IPS-15b (cell line): ENCODE measurements at regions not wholly inside any gene's neighbourhood (a gene's known extent, or its start where the extent isn't known, plus 50 kb on each side); places are given as distances from the start of the nearest gene placed in this dataset.

Experiments
- H3K27me3 ChIP-seq: one replicate; pipeline ENCODE4 v1.6.1; 2013; ENCODE audit warnings: low read length; ENCODE audit not compliant: control insufficient read depth, insufficient read depth
- H3K36me3 ChIP-seq: one replicate; pipeline ENCODE4 v1.6.1; 2013; ENCODE audit warnings: low read length; ENCODE audit not compliant: control insufficient read depth, insufficient read depth
- H3K4me1 ChIP-seq: one replicate; pipeline ENCODE4 v1.6.1; 2013; ENCODE audit warnings: mild to moderate bottlenecking, low read length; ENCODE audit not compliant: control insufficient read depth, insufficient read depth
- H3K4me3 ChIP-seq: one replicate; pipeline ENCODE4 v1.5.1; 2013; ENCODE audit warnings: low read depth, low read length
- H3K9ac ChIP-seq: one replicate; pipeline ENCODE4 v1.6.1; 2013; ENCODE audit warnings: low read depth, mild to moderate bottlenecking, low read length
- H3K9me3 ChIP-seq: one replicate; pipeline ENCODE4 v1.6.1; 2013; ENCODE audit warnings: mild to moderate bottlenecking, low read length; ENCODE audit not compliant: control insufficient read depth, insufficient read depth

DNA sequence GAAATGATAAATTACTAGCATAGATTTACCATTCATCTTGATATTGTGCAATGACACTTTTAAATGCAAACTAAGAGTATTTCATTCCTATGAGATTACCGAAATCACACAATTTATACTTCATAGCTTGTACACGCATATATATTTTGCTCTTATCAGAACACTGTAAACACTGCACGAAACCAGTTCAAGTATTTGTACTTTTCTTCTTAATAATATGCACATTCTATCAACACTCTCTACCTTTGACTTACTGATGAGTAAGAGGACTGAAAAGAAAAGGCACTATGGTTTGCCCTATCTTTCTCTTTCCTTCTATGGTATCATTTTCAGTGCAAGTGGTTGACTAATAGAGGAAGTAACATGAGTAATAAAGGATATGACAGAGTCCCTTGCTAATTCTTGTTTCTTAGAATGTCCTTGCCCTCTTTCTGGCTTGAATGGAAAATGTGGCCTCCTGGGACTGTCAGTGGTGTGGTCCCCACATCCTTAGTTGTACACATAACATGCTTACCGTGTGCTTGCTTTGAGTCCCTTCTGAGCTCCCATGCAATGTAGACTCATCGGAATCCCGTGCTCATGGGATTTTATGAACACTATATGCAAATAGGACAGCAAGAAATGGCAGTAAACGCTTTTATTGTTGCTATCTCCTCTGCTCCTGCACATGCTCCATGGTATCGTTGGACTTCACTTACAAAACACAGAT lies 363.5 kb upstream of the TNP1 start:
- H3K9me3 ChIP-seq, result no peaks in the 10 kb centered on the region
- H3K4me3 ChIP-seq, result no peak overlapping the region
- H3K4me1 ChIP-seq, result no peaks in the 10 kb centered on the region
- no peak overlapping the region for H3K9ac ChIP-seq
- no peaks in the 10 kb centered on the region for H3K27me3 ChIP-seq
- no peaks in the 10 kb centered on the region for H3K36me3 ChIP-seq

DNA sequence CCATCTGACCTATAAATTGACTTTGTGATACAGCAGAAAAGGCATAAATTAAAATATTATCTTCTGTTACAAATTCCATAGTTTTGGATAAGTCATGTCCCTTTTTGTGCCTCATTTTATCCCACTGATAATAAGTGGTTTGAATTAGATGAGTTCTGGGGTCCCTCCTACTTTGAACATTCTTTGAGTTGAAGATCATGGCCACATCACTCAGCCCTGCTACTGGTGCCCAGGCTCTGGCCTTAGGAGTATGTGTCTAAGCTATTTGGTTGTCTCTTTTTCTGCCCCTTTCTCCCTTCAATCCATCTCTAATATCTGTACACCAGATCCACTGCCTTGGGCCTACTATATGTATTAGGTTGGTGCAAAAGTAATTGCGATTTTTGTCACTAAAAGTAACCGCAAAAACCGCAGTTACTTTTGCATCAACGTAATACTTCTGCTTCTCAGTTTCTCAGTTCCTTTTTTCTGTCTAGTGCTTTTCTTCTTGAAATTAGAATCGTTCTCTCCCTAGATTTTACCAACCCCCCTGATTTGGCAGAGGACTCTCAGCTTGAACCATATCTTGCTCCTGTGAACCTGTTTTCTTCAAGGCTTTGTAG lies 362.5 kb upstream of the TNP1 start:
- no peaks in the 10 kb centered on the region for H3K9me3 ChIP-seq
- H3K9ac ChIP-seq, result no peak overlapping the region
- H3K27me3 ChIP-seq, result no peaks in the 10 kb centered on the region
- H3K4me3 ChIP-seq, result no peak overlapping the region
- no peaks in the 10 kb centered on the region for H3K4me1 ChIP-seq
- no peaks in the 10 kb centered on the region for H3K36me3 ChIP-seq

GRCh38 chr2:217220228-217221013 lies 360.6 kb upstream of the TNP1 start:
- Histone ChIP-seq H3K4me3 (no peak overlapping the region), H3K4me1 (no peaks in the 10 kb centered on the region), H3K9ac (no peak overlapping the region), H3K9me3 (no peaks in the 10 kb centered on the region), H3K27me3 (peaks cover 2% of the 10 kb centered on the region), H3K36me3 (no peaks in the 10 kb centered on the region)

GRCh38 chr2:217219164-217219520 lies 359.3 kb upstream of the TNP1 start:
- H3K36me3 ChIP-seq, result no peaks in the 10 kb centered on the region
- no peaks in the 10 kb centered on the region for H3K9me3 ChIP-seq
- H3K4me1 ChIP-seq, result no peaks in the 10 kb centered on the region
- peaks cover 2% of the 10 kb centered on the region for H3K27me3 ChIP-seq
- H3K9ac ChIP-seq, result no peak overlapping the region
- no peak overlapping the region for H3K4me3 ChIP-seq

- Histone ChIP-seq H3K4me1 (no peaks in the 10 kb centered on the region), H3K27me3 (peaks cover 2% of the 10 kb centered on the region), H3K9me3 (no peaks in the 10 kb centered on the region), H3K36me3 (no peaks in the 10 kb centered on the region), H3K4me3 (no peak overlapping the region), H3K9ac (no peak overlapping the region)
Measured at GRCh38 chr2:217218269-217219163, 358.7 kb upstream of the TNP1 start.

- no peak overlapping the region for H3K4me3 ChIP-seq
- no peaks in the 10 kb centered on the region for H3K4me1 ChIP-seq
- H3K9ac ChIP-seq, result no peak overlapping the region
- H3K9me3 ChIP-seq, result no peaks in the 10 kb centered on the region
- H3K27me3 ChIP-seq, result peaks cover 2% of the 10 kb centered on the region
- no peaks in the 10 kb centered on the region for H3K36me3 ChIP-seq
Measured at GRCh38 chr2:217216982-217217381, 357.1 kb upstream of the TNP1 start.

GRCh38 chr2:217216316-217216715 lies 356.5 kb upstream of the TNP1 start:
- H3K4me3 ChIP-seq, result no peak overlapping the region
- no peaks in the 10 kb centered on the region for H3K36me3 ChIP-seq
- no peak overlapping the region for H3K9ac ChIP-seq
- H3K9me3 ChIP-seq, result no peaks in the 10 kb centered on the region
- H3K4me1 ChIP-seq, result no peaks in the 10 kb centered on the region
- peaks cover 2% of the 10 kb centered on the region for H3K27me3 ChIP-seq

DNA sequence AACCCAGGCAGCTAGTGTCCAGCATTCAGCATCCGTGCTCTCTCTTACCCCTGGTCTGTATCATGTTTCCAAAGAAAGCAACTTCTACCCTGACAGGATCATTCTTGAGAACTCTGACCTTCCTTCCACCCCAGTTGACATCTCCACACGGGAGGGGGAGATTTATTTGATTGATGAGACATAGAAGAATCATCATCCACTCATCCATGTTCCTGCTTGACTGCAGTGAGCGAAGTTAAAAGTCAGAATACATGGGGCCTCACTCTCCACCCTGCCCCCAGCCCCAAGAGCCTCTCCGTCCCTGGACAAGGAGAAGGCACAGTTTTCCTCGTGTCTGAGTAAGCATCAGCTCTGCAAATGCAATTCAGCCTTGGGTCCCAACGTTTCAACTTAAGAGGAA lies 356.0 kb upstream of the TNP1 start:
- H3K36me3 ChIP-seq, result no peaks in the 10 kb centered on the region
- H3K9me3 ChIP-seq, result no peaks in the 10 kb centered on the region
- H3K4me1 ChIP-seq, result no peaks in the 10 kb centered on the region
- no peak overlapping the region for H3K9ac ChIP-seq
- peaks cover 2% of the 10 kb centered on the region for H3K27me3 ChIP-seq
- H3K4me3 ChIP-seq, result no peak overlapping the region

GRCh38 chr2:217208867-217209266 lies 349.0 kb upstream of the TNP1 start:
- H3K4me3 ChIP-seq, result no peak overlapping the region
- no peak overlapping the region for H3K9ac ChIP-seq

DNA sequence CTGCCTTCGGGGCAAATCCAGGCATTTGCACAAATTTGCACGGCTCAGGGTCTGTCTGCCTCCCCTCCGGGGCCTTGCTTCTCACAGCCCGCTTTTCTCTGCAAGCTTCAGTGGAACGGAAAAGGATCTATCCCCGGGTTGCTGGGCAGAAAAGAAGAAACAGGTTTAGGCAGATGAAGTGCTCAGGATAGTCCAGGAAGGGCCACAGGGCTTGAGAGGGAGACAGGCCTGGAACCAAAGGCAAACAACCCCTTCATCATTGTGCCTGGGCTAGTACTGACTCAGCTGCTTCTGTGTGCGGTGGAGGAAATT lies 347.8 kb upstream of the TNP1 start:
- Histone ChIP-seq H3K9ac (no peak overlapping the region), H3K36me3 (no peaks in the 10 kb centered on the region)

More at GRCh38 chr2:217208867-217209266, 349.0 kb upstream of the TNP1 start:
- peaks cover 17% of the 10 kb centered on the region for H3K4me1 ChIP-seq
- no peaks in the 10 kb centered on the region for H3K9me3 ChIP-seq
- no peaks in the 10 kb centered on the region for H3K27me3 ChIP-seq
- H3K36me3 ChIP-seq, result no peaks in the 10 kb centered on the region

DNA sequence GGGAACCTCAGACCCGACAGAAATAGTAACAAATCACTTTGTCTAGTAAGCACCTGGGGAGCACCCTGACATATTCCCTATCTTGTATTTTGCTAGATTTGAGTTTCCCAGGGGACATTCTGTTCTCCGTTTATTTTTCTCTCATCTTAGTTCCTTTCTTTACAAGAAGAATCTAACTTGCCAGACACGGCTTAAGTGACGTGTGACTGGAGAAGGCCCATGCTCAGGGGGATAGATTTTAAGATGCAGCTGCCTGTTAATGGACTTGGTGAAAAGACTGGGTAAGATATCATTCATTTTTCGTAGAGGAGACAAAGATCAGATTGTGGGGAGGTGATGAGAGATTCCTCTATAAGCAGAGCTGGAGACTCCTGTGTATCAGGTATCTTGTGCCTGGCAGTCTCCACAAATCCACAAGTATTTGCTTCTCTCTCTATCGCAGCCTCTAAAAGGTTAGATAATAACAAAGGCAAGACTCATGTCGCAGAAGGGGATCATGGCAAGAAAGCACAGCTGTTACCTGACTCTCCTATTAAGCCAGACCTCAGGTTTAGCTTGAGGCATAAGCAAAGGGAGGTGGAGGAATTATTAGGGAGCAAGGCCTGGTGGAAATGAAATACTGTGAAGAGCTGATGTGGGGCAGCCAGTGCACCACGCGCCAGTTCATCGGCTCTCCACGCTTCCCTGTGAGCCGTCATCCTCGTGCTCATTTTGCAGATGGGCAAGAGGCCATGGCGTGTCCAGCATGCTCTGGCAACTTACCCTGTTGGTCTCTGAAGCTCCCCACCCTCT lies 347.2 kb upstream of the TNP1 start:
- H3K9ac ChIP-seq, result no peak overlapping the region
- no peaks in the 10 kb centered on the region for H3K27me3 ChIP-seq
- H3K4me3 ChIP-seq, result no peak overlapping the region
- peaks cover 17% of the 10 kb centered on the region for H3K4me1 ChIP-seq
- no peaks in the 10 kb centered on the region for H3K36me3 ChIP-seq
- H3K9me3 ChIP-seq, result no peaks in the 10 kb centered on the region

More for the DNA sequence above, 347.8 kb upstream of the TNP1 start:
- H3K4me1 ChIP-seq, result peaks cover 17% of the 10 kb centered on the region
- H3K27me3 ChIP-seq, result no peaks in the 10 kb centered on the region
- H3K4me3 ChIP-seq, result no peak overlapping the region
- H3K9me3 ChIP-seq, result no peaks in the 10 kb centered on the region
